HUES6 (cell line): ENCODE measurements at regions not wholly inside any gene's neighbourhood (a gene's known extent, or its start where the extent isn't known, plus 50 kb on each side); places are given as distances from the start of the nearest gene placed in this dataset.
"Not testable (repeated sequence)": the region's sequence is repeated elsewhere in the genome, so short reads cannot be mapped to it uniquely, and the experiment has no call there.

ENCODE experiments used
- H3K27ac ChIP-seq: 2 replicates; pipeline ENCODE4 v1.7.0; 2013; ENCODE audit warnings: low read depth, mild to moderate bottlenecking, low read length, inconsistent platforms
- H3K27me3 ChIP-seq: 2 replicates; pipeline ENCODE4 v1.6.1; 2013; ENCODE audit warnings: low read length; ENCODE audit not compliant: control insufficient read depth, insufficient read depth
- H3K36me3 ChIP-seq: 2 replicates; pipeline ENCODE4 v1.6.1; 2013; ENCODE audit warnings: low read length; ENCODE audit not compliant: control insufficient read depth, insufficient read depth
- H3K4me1 ChIP-seq: 2 replicates; pipeline ENCODE4 v1.6.1; 2013; ENCODE audit warnings: low read length; ENCODE audit not compliant: control insufficient read depth, insufficient read depth
- H3K4me3 ChIP-seq: 2 replicates; pipeline ENCODE4 v1.5.1; 2013; ENCODE audit warnings: low read depth, low read length
- H3K9ac ChIP-seq: one replicate; pipeline ENCODE4 v1.6.1; 2013; ENCODE audit warnings: mild to moderate bottlenecking, low read length
- H3K9me3 ChIP-seq: 2 replicates; pipeline ENCODE4 v1.6.1; 2013; ENCODE audit warnings: low read depth, low read length; ENCODE audit not compliant: control insufficient read depth, insufficient read depth

DNA sequence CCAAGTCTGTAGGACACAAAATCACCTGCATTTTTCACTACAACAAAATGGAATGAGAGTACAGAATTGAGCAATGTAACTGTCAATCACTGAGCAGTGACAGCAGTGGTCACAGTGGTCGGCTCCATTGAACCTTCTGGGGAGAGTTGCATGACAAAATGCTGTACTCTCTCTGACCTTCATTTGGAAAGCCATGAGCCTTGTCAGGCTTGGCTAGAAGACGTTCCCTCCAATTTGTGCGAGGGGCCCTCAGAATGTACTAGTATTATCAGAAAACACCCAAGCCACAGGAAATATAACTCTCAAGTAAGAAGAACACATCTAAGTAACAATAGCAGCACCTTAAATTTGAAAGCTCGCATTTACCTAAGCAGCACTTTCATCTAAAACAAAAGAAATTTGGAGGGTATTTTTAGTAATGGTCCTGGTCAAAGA is 425.6 kb upstream of the MEF2C start:
- H3K4me3 ChIP-seq, result no peak overlapping the region
- no peak overlapping the region for H3K27ac ChIP-seq
- no peaks in the 10 kb centered on the region for H3K9me3 ChIP-seq
- no peaks in the 10 kb centered on the region for H3K27me3 ChIP-seq
- no peak overlapping the region for H3K9ac ChIP-seq
- H3K4me1 ChIP-seq, result no peaks in the 10 kb centered on the region
- H3K36me3 ChIP-seq, result no peaks in the 10 kb centered on the region

- Histone ChIP-seq H3K4me1 (no peaks in the 10 kb centered on the region), H3K27ac (no peak overlapping the region), H3K36me3 (no peaks in the 10 kb centered on the region), H3K9ac (no peak overlapping the region), H3K9me3 (no peaks in the 10 kb centered on the region), H3K4me3 (no peak overlapping the region), H3K27me3 (no peaks in the 10 kb centered on the region)
Observed at GRCh38 chr5:89307972-89308371, 425.0 kb upstream of the MEF2C start.

DNA sequence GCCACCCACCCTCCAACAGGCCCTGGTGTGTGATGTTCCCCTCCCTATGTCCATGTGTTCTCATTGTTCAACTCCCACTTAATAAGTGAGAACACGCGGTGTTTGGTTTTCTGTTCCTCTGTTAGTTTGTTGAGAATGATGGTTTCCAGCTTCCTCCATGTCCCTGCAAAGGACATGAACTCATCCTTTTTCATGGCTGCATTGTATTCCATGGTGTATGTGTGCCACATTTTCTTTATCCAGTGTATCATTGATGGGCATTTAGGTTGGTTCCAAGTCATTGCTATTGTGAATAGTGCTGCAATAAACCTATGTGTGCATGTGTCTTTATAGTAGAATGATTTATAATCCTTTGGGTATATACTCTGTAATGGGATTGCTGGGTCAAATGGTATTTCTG is 424.2 kb upstream of the MEF2C start:
- H3K36me3 ChIP-seq, H3K9ac ChIP-seq, H3K9me3 ChIP-seq, H3K27me3 ChIP-seq, H3K27ac ChIP-seq, H3K4me3 ChIP-seq, H3K4me1 ChIP-seq: not testable (repeated sequence)

GRCh38 chr5:89303033-89303480 is 420.1 kb upstream of the MEF2C start:
- H3K4me1 ChIP-seq, result no peaks in the 10 kb centered on the region
- no peak overlapping the region for H3K27ac ChIP-seq
- H3K4me3 ChIP-seq, result no peak overlapping the region
- no peaks in the 10 kb centered on the region for H3K9me3 ChIP-seq
- H3K27me3 ChIP-seq, result no peaks in the 10 kb centered on the region
- H3K36me3 ChIP-seq, result no peaks in the 10 kb centered on the region
- no peak overlapping the region for H3K9ac ChIP-seq

- Histone ChIP-seq H3K27me3 (no peaks in the 10 kb centered on the region), H3K36me3 (no peaks in the 10 kb centered on the region), H3K9me3 (no peaks in the 10 kb centered on the region), H3K9ac (no peak overlapping the region), H3K27ac (no peak overlapping the region), H3K4me3 (no peak overlapping the region), H3K4me1 (no peaks in the 10 kb centered on the region)
Observed at GRCh38 chr5:89302102-89302891, 419.3 kb upstream of the MEF2C start.

- Histone ChIP-seq H3K27ac (no peak overlapping the region), H3K4me1 (no peaks in the 10 kb centered on the region), H3K9ac (no peak overlapping the region), H3K27me3 (no peaks in the 10 kb centered on the region), H3K36me3 (no peaks in the 10 kb centered on the region), H3K9me3 (no peaks in the 10 kb centered on the region), H3K4me3 (no peak overlapping the region)
Observed at GRCh38 chr5:89301321-89302025, 418.5 kb upstream of the MEF2C start.

- Histone ChIP-seq H3K36me3 (no peaks in the 10 kb centered on the region), H3K4me1 (no peaks in the 10 kb centered on the region), H3K27me3 (no peaks in the 10 kb centered on the region), H3K27ac (no peak overlapping the region), H3K4me3 (no peak overlapping the region), H3K9me3 (no peaks in the 10 kb centered on the region), H3K9ac (no peak overlapping the region)
Observed at GRCh38 chr5:89300426-89300970, 417.5 kb upstream of the MEF2C start.

- Histone ChIP-seq H3K4me3 (no peak overlapping the region), H3K4me1 (no peaks in the 10 kb centered on the region), H3K9me3 (no peaks in the 10 kb centered on the region), H3K9ac (no peak overlapping the region), H3K27me3 (no peaks in the 10 kb centered on the region), H3K27ac (no peak overlapping the region), H3K36me3 (no peaks in the 10 kb centered on the region)
Observed at GRCh38 chr5:89299998-89300397, 417.0 kb upstream of the MEF2C start.

GRCh38 chr5:89297066-89297465 is 414.1 kb upstream of the MEF2C start:
- Histone ChIP-seq H3K27me3 (no peaks in the 10 kb centered on the region), H3K36me3 (no peaks in the 10 kb centered on the region), H3K4me3 (no peak overlapping the region), H3K27ac (no peak overlapping the region), H3K9ac (no peak overlapping the region), H3K9me3 (no peaks in the 10 kb centered on the region), H3K4me1 (no peaks in the 10 kb centered on the region)

DNA sequence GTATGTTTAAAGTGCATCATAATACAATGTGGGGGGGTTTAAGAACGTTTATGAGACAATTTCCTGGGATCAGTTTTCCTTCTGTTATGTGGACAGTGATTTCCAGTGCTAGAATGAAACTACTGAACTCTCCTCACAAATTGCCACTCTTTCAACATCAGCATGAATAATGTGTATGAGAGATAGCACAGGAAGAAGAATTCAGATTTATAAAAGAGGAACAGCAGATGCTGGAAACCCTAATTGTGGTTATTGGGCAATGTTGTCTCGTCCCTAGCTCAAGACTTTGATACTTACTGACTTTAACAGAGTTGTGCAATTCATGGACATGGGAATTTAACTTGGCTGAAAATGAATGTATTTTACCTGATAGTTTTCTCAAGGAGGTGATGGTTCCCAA is 410.8 kb upstream of the MEF2C start:
- Histone ChIP-seq H3K9ac (no peak overlapping the region), H3K27me3 (no peaks in the 10 kb centered on the region), H3K27ac (no peak overlapping the region), H3K4me1 (no peaks in the 10 kb centered on the region), H3K4me3 (no peak overlapping the region), H3K9me3 (no peaks in the 10 kb centered on the region), H3K36me3 (no peaks in the 10 kb centered on the region)

GRCh38 chr5:89292487-89292886 is 409.5 kb upstream of the MEF2C start:
- Histone ChIP-seq H3K4me1 (no peaks in the 10 kb centered on the region), H3K36me3 (no peaks in the 10 kb centered on the region), H3K9me3 (no peaks in the 10 kb centered on the region), H3K27me3 (no peaks in the 10 kb centered on the region), H3K27ac (no peak overlapping the region), H3K9ac (no peak overlapping the region), H3K4me3 (no peak overlapping the region)
